NCI-H2196 treated with DMSO at 0.1 percent for 48 hours (cell line): ENCODE measurements at regions not wholly inside any gene's neighbourhood (a gene's known extent, or its start where the extent isn't known, plus 50 kb on each side); places are given as distances from the start of the nearest gene placed in this dataset.
"Not testable (repeated sequence)": the region's sequence is repeated elsewhere in the genome, so short reads cannot be mapped to it uniquely, and the experiment has no call there.

ENCODE experiments used
- DNase-seq: peaks from one replicate; lab custom pipeline; 2025; ENCODE audit not compliant: unreplicated experiment; lab: John Stamatoyannopoulos, UW

GRCh38 chr13:109945206-109945960 is 159.0 kb upstream of the IRS2 start:
- no peak for DNase-seq

- DNase-seq, result no peak
Observed at GRCh38 chr13:109941951-109942350, 155.6 kb upstream of the IRS2 start.

- DNase-seq, result no peak
Observed at GRCh38 chr13:109941221-109941620, 154.8 kb upstream of the IRS2 start.

GRCh38 chr13:109940637-109941036 is 154.3 kb upstream of the IRS2 start:
- no peak for DNase-seq

GRCh38 chr13:109939838-109940237 is 153.5 kb upstream of the IRS2 start:
- no peak for DNase-seq

GRCh38 chr13:109939180-109939579 is 152.8 kb upstream of the IRS2 start:
- DNase-seq, result no peak

- DNase-seq, result no peak
Observed at GRCh38 chr13:109938255-109938936, 152.0 kb upstream of the IRS2 start.

- DNase-seq, result not testable (repeated sequence)
Observed at GRCh38 chr13:109934520-109934919, 148.1 kb upstream of the IRS2 start.

- DNase-seq, result no peak
Observed at GRCh38 chr13:109933476-109933875, 147.1 kb upstream of the IRS2 start.

- no peak for DNase-seq
Observed at GRCh38 chr13:109924376-109924775, 138.0 kb upstream of the IRS2 start.

GRCh38 chr13:109922518-109922917 is 136.1 kb upstream of the IRS2 start:
- no peak for DNase-seq

- no peak for DNase-seq
Observed at GRCh38 chr13:109919715-109920375, 133.5 kb upstream of the IRS2 start.

- no peak for DNase-seq
Observed at GRCh38 chr13:109918179-109918711, 131.9 kb upstream of the IRS2 start.

GRCh38 chr13:109917422-109917821 is 131.0 kb upstream of the IRS2 start:
- DNase-seq, result no peak

- DNase-seq, result no peak
Observed at GRCh38 chr13:109913936-109914510, 127.6 kb upstream of the IRS2 start.

- DNase-seq, result no peak
Observed at GRCh38 chr13:109913186-109913585, 126.8 kb upstream of the IRS2 start.

- no peak for DNase-seq
Observed at GRCh38 chr13:109910194-109910593, 123.8 kb upstream of the IRS2 start.

- DNase-seq, result no peak
Observed at GRCh38 chr13:109906976-109907375, 120.6 kb upstream of the IRS2 start.

- no peak for DNase-seq
Observed at GRCh38 chr13:109904218-109904617, 117.8 kb upstream of the IRS2 start.

- DNase-seq, result no peak
Observed at GRCh38 chr13:109900741-109901140, 114.4 kb upstream of the IRS2 start.

- no peak for DNase-seq
Observed at GRCh38 chr13:109900320-109900719, 113.9 kb upstream of the IRS2 start.
